KG1 (cell line): ENCODE measurements at regions not wholly inside any gene's neighbourhood (a gene's known extent, or its start where the extent isn't known, plus 50 kb on each side); places are given as distances from the start of the nearest gene placed in this dataset.
A peak's percentile ranks its signal among the peaks of the same experiment; 100 is the strongest.
"Not testable (repeated sequence)": the region's sequence is repeated elsewhere in the genome, so short reads cannot be mapped to it uniquely, and the experiment has no call there.

Source experiments
- DNase-seq: peaks from one replicate; lab custom pipeline; 2025; lab: John Stamatoyannopoulos, UW

DNA sequence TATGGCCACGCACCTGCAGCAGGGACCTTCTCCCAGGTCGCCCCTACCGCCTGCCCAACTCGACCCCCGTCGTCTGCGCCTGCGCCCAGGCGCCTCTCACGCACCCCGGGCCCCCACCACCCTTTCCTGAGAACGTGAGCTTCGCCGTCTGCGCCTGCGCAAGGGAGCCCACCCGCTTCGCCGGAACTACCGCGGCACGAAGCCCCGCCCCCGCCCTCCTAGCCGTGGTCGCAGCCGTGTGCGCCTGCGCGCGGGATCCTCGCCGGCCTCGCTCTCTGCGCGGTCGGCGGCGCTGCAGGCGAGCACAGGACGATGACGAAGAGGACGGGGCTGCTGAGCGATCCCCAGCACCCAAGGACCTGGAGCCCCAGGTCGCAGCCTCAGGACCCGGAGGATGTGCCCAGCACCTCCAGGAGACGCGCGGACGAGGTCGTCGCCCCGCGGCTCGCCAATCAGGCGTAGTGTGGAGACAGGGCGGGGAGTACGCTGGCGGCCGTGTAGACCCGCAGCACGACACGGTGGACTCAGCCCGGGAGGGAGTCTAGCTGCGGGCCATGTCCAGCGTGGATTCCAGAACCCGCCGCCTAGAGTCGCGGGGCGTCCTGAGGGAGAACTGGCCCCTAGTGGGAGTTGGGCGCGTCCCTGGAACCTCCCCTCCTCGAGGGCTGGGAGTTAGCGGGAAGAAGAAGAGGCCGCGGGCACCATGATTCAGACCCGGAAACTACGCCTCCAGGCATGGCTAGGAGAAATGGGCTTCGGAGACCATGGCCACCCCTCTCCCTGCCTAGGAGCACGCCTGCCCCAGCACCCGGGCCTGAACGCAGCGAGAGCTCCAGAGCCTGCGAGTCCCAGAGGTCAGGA is 1120.8 kb upstream of the TMEM132C start:
- no peak for DNase-seq

DNA sequence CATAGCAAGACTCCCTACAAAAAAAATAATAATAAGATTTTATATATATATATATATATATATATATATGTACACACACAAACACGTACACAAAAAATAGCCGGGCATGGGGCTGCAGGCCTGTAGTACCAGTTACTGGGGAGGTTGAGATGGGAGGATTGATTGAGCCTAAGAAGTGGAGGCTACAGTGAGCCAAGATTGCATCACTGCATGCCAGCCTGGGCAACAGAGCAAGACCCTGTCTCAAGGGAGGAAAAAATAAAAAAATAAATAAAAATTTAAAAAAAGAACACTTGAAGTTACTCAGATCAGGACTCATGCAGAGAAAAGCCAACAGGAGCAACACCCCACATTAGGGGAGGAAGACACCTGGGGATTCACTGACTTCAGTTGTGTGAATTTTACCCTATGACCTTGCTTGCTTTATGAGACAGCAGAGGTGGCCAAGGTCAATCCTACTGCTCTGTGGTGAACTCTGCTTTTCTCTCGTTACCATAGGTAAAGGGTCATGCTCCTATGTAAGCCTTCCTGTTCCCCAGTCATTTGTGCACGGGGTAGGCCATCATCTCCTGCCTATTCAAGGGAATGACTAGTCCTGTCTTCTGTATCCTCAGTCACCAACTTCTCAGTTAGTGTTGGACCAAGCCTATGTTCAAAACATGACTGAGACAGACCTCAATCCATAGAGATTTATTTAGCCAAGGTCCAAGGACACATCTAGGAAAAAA is 1119.8 kb upstream of the TMEM132C start:
- no peak for DNase-seq

DNA sequence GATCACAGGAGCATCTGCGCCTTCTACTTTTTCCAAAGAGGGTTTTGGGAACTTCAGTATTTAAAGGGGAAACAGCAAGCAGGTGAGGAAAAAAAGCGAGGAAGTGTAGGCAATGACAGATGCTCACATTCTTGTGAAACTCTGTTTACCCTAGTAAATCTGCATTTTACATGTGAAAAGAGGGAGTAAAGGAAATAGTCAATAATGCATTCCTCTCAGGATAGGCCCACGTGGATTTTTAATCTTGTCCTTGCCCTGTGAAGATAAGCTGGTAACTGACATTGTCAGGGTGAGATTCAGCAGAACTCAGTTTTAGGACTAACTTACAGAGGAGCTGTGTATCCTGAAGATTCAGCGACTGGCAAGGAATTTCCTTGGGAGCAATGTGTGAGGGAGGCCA is 1119.2 kb upstream of the TMEM132C start:
- DNase-seq, result no peak

GRCh38 chr12:127148318-127148717 is 1118.7 kb upstream of the TMEM132C start:
- DNase-seq, result no peak

DNA sequence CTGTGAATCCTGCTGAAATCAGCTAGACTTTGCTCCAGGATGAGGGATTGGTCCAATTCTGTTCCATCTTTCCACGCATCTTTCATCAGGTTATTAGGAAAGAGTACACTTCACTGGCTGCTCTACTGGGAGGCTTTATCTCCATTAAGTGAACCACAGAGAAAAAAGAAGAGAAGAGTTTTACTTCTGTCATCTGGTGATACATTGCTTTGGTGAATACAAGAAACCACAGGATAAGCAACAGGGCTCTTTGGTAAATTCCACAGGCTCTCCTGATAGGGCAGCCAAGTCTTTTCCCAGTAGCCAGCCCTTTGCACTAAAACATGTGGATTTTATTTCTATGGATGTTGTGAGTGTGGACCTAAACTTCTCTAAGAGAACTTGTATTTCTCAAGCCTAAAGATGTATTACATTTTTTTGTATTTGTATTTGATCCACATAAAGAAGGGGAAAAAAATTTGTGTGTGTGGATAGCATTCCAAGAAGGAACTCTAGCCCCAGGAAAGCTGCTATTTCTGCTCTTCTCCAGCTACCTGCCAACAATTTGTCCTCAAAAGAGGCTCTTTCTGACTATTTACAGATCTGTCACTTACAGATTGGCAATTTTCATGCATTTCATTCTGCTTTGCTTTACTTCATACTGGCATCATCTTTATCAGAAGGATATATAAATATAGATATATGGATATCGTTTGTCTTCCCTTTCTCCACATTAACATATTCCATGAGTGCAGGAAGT is 1117.6 kb upstream of the TMEM132C start:
- DNase-seq, result no peak

- DNase-seq, result no peak
Measured at GRCh38 chr12:127150028-127150427, 1116.9 kb upstream of the TMEM132C start.

DNA sequence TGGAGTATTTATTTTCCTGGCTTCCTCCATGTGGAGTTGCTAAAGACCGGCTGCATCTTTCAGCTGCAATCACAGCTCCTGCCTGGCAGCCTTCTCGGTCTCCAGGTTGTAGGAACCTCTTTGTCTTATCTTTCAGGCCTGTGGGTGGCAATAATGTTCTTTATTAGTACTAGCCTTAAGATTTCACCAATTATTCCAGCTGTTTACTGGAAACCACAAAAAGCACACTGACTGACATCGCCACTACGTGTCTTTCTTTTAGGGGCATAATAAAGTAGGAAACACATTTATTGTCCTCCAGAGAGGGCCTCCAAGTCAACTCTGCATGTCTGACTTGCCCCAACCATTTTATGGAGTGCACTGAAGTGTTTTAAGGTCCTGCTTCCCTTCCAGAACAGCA is 1116.5 kb upstream of the TMEM132C start:
- no peak for DNase-seq

DNA sequence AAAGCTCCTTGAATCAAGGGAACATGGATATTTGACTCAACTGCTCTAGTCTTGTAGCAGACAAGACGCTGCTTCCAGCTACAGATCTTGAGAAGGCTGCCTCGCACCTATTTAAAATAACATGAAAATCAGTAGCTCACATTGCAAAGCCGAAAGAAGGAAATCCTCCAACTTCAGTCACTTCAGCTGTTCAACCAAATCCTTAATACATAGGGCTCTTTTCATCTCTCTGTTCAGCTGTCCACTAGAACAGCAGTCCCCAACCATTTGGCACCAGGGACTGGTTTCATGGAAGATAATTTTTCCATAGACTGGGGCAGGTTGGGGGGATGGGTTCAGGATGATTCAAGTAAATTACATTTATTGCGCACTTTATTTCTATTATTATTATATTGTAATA is 1116.0 kb upstream of the TMEM132C start:
- no peak for DNase-seq

DNA sequence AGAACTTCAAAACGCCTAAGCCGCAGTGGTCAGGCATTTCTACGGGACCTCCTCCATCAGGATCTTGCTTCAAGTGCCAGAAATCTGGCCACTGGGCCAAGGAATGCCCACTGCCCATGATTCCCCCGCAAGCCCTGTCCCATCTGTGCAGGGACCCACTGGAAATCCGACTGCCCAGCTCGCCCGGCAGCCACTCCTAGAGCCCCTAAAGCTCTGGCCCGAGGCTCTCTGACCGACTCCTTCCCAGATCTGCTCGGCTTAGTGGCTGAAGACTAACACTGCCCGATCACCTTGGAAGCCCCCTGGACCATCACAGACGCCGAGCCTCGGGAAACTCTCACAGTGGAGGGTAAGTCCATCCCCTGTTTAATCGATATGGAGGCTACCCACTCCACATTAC is 1113.0 kb upstream of the TMEM132C start:
- no peak for DNase-seq

DNA sequence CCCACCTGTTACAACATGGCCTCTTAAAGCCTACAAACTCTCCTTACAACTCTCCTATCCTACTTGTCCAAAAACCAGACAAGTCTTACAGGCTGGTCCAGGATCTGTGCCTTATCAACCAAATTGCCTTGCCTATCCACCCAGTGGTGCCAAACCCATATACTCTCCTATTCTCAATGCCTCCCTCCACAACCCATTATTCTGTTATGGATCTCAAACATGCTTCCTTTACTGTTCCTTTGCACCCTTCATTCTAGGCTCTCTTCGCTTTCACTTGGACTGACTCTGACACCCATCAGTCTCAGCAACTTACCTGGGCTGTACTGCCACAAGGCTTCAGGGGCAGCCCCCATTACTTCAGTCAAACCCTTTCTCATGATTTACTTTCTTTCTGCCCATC is 1112.1 kb upstream of the TMEM132C start:
- not testable (repeated sequence) for DNase-seq

DNA sequence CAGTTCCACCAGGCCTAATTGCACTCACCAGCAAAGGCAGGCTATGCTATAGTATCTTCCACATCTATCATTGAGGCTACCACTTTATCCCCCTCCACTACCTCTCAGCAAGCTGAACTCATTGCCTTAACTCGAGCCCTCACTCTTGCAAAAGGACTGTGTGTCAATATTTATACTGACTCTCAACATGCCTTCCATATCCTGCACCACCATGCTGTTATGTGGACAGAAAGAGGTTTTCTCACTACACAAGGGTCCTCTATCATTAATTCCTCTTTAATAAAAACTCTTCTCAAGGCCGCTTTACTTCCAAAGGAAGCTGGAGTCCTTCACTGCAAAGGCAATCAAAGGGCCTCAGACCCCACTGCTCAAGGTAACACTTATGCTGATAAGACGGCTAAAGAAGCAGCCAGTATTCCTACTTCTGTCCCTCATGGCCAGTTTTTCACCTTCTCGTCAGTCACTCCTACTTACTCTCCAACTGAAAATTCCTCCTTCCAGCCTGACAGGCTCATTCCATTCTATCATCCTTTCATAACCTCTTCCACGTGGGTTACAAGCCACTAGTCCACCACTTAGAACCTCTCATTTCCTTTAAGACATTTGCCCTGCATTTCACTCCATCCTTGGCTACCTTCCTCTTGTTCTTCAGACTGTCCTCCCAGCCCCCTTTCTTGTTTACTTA is 1110.9 kb upstream of the TMEM132C start:
- DNase-seq, result not testable (repeated sequence)

DNA sequence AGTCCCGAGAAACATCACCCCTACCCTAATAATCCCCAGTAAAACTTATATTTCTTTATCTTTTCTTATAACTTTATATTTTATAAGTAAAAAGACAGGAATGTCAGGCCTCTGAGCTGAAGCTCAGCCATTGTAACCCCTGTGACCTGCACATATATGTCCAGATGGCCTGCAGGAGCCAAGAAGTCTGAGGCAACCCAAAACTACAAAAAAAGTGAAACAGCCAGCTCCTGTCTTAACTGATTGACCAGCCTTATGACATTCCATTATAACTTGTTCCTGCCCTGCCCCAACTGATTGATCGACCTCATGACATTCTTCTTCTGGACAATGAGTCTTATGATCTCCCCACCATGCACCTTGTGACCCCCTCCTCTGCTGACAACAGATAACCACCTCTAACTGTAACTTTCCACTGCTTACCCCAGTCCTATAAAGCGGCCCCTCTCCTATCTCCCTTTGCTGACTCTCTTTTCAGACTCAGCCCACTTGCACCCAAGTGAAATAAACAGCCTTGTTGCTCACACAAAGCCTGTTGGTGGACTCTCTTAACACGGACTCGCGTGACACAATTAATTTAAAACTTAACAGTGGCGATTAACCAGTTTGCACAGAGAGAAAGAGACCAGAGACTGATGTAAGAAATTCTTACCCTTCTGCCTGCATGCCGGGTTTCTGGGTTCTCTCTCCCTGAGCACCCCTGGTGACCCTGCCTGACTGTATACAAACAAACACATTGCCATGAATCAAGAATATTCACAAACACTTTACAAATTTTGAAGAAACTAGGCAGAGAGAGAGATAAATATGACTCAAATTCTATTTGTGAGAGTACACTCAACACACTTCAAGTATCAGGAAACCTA is 1109.2 kb upstream of the TMEM132C start:
- DNase-seq, result not testable (repeated sequence)

DNA sequence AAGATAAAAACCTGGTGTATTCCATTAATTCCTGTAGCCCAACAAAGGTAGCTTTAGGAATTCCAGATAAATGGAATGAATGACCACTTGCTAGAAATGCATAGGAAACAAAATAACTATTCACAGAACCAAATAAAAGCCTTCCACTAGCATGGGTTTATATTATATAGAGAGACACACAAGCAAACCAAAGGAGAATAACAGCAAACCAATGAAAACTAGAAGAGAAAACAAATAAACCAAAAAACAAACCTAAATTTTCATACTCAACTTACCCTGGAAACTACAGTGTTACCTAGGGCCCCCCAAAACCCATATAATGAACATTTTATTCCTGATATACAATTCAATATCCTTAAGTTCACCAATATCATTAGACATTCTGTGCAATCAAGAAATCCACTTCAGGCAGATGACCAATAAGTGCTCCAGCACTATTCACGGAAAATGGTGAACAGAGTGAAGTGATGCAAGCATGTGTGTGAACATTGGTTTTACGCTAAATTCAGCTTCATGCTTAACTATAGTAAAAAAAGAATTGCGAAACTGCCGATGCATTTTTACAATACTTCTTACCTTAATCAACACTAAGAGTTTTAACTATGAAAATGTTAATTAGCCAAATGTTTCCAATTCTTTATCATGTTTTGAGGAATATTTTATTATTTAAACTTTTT is 1108.4 kb upstream of the TMEM132C start:
- no peak for DNase-seq

GRCh38 chr12:127161466-127161865 is 1105.5 kb upstream of the TMEM132C start:
- no peak for DNase-seq

- DNase-seq, result no peak
Measured at GRCh38 chr12:127162307-127162706, 1104.7 kb upstream of the TMEM132C start.

DNA sequence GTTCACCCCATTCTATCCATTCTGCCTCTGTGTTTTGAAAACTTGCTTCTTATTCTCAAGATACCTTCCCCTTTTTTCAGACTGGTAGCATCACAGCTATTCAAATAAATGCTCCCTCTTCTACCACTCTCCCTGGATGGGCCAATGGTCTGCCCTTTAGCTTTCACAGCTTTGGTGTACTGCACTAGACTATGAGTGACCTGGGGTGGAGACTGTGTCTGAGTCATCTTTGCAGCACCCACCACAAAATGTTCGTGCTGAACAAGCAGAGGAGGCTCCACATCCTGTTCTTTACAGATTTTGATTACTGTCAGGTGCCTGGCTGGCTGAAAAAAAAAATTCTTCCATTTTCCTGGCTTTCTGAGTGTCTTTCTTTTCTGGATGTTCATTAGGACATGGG is 1104.1 kb upstream of the TMEM132C start:
- no peak for DNase-seq

- peak; percentile 78 for DNase-seq
Measured at GRCh38 chr12:127165567-127166392, 1101.2 kb upstream of the TMEM132C start.

- DNase-seq, result no peak
Measured at GRCh38 chr12:127169321-127170181, 1097.4 kb upstream of the TMEM132C start.
